GM21526 (cell line): ENCODE measurements at regions not wholly inside any gene's neighbourhood (a gene's known extent, or its start where the extent isn't known, plus 50 kb on each side); places are given as distances from the start of the nearest gene placed in this dataset.
"Not testable (repeated sequence)": the region's sequence is repeated elsewhere in the genome, so short reads cannot be mapped to it uniquely, and the experiment has no call there.

Source experiments
- ATAC-seq: cut with Tn5 transposase; IDR thresholded peaks from one replicate; pipeline ENCODE4 v1.9.1; 2021; ENCODE audit warnings: moderate library complexity; ENCODE audit not compliant: unreplicated experiment, low FRiP score

DNA sequence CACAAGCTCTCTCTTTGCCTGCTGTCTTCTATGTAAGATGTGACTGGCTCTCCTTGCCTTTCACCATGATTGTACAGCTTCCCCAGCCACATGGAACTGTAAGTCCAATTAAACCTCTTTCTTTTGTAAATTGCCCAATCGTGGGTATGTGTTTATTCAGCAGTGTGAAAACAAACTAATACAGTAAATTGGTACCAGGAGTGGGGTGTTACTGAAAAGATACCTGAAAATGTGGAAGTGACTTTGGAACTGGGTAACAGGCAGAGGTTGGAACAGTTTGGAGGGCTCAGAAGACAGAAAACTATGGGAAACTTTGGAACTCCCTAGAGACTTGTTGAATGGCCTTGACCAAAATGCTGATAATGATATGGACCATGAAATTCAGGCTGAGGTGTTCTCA lies 214.3 kb upstream of the FSCB start:
- not testable (repeated sequence) for ATAC-seq

DNA sequence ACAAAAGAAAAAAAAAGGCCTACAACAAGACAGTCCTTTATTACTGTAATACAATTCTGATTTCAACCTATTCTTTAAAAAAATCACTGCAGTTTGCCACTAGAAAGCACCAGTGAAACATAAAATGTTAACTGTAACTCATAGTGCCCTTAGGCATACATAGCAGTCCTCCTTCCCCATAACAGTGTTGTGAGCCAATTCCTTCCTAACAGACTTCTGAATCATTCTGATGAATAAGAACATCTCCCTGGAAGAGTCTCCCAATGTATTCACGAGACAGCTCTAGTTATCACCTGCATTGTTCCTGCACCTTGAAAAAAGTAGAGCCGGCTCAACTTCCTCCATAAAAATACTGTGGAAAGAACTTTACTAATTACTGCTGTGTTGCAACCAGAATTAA lies 213.6 kb upstream of the FSCB start:
- no peak for ATAC-seq

DNA sequence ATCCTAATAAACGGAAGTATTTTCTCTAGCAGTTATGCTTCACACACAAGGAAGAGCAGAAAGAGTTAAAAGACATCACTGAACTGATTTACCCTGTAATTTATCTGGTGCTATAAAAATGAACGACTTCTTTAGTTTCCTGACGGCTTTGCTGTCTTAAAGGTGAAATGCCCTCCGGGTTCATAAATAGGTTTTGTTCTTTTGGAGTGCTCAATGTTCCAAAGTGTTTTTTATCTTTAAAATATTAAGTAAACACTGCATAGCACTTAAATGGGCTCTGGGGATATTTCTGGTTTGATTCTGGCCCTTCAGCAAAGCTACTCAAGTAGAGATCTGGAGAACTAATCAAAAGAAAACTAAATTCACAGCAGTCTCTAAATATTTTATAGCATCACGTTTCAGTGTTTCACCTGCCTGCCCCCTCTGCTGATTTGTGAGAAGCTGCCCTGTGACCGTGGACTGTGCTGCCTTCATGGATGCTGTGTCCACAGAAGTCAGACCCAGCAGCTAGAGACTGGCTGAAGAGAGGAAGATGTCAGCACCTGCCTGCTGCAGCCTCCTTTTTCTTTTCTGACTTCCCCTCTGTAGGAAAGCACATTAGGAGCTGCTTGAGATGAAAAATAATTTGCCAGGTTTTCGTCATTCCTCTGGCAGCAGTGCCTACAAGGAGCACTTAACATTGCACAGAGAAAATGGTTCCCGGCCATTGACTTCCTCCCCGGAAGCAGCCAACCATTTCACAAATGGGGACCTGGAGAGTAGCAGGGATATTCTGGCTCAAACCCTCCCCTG lies 205.1 kb upstream of the FSCB start:
- no peak for ATAC-seq

DNA sequence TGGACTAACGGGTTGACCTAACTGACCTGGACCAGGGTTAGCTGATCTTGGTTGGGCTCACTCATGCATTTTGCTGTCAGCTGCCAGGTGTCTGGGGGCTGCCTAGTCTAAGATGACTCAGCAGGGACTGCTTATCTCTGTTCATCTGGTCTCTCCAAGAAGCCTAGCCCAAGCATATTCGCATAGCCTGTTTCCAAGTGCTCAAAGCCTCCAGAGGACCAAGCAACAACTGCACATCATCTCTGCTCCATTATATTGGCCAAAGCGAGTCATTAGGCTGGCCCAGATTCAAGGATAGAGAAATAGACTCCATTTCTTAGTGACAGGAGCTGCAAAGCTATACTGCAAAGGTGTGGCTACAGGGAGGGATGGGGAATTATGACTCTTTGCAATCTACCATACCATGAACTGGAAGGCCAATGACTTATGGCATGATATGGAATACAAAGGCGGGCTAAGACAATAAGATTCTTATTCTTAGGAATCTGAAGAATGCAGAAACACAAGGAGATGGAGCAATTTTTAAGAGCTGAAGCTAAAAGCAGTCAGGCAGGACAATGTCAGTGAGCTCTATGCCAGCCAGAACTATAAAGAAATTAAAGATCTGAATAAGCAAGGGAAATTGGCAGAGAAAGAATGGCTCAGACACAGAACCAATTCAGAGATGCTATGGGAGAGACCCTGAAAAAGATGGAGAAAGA lies 194.6 kb upstream of the FSCB start:
- ATAC-seq, result no peak

DNA sequence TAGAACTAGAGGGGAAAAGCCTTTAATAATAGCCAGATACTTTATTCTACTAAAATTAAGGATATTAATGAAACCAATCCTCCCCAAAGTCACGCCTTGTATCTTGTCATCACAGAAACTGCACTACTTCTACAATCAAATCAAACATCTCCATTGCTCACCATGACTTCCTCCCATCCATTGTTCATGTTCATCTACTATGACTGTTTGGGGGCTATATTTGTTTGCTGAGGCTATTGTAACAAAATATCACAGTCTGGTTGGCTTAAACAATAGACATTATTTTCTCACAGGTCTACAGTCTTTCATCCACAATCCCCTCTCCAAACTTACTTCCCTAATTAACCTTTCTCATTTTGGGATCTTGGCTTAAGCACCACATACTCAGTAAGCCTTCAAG lies 193.6 kb upstream of the FSCB start:
- no peak for ATAC-seq

DNA sequence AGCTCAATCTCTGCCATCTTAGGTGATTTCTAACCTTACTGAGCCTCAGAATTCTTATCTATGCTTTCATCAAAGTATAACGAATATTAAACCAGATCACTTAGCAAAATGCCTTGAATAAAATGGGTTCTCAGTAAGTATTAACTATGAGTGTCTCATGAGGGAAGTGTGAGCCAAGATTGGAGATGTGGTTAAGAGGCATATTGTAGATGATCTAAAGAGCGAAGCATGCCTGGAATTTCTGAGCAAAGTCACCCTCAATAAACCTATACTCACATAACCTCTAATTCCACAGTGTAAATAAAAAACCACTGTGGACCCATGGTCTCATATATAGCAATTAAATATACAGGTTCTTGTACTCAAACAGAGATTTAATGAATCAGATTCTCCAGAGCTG lies 193.1 kb upstream of the FSCB start:
- ATAC-seq, result no peak

DNA sequence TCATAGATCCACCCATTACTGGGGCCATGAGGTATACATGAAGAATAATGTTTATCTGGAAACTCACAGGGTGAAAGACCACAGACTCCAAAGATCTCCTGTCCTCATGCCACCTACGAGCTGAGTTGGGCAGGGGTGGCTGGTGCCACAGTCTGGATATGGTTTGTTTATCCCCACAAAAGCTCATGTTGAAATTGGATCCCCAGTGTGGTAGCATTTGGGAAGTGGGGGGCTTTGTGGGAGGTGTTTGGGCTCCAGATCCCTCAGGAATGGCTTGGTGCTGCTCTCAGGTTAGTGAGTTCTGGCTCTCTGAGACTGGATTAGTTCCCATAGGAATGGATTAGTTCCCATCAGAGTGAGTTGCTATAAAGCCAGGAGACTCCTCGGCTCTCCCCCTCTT lies 192.3 kb upstream of the FSCB start:
- ATAC-seq, result no peak

DNA sequence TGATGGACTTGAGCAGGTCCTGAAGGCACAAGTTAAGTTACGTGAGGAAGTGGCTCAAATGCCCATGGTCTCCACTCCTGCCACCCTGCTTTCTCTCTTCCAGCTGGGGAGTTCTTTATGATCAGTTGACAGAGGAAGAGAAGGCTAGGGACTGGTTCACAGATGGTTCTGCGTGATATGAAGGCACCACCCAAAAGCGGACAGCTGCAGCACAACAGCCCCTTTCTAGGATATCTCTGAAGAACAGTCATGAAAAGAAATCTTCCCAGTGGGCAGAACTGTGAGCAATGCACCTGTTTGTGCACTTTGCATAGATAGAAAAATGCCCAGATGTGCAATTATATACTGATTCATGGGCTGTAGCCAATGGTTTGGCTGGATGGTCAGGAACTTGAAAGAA lies 162.4 kb upstream of the FSCB start:
- no peak for ATAC-seq

DNA sequence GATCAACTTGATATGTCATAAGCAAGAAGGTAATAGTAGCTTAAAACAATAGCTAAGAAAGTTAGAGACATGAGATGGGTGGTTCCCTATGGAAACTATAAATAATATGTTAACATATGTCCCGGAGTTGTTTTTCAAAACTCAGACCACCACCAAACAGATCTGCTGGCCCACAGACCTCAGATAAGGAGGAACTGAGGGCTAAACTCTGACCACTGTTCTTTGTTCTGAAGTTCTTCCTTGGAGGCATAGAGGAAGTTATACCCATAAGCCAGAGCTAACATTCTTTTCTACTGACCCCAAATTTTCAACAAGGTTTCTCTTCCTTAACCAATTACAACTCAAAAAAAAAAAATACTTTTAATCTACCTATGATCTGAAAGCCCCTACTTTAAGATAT lies 156.1 kb upstream of the FSCB start:
- no peak for ATAC-seq

DNA sequence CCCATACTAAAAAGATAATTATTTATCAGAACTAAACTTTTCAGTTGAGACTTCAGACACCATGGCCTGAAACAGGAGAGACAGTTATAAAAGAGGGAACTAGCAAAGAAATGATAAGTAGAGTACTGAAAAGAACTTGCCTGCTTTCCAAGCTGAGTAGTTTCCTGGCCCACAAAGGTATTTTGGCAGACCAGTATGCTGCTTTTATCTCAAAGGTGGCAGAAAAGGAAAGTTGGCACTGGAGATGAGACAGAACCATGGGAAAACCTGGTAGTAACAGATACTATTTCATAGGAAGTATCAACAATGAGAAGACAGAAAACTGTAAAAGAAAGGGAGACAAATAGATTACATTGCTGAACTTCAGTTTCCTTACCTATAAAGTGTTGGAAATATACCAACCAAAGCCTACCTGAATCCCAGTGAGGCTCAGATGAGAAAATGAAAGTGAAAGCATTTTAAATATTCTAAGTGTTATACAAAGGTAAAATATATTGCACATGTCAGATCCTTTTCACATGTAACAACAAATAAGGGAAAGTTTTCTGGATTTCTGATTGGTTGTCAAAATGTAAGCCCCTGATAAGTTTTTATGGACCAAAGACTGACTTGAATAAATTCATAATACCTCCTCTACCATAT lies 155.3 kb upstream of the FSCB start:
- no peak for ATAC-seq

DNA sequence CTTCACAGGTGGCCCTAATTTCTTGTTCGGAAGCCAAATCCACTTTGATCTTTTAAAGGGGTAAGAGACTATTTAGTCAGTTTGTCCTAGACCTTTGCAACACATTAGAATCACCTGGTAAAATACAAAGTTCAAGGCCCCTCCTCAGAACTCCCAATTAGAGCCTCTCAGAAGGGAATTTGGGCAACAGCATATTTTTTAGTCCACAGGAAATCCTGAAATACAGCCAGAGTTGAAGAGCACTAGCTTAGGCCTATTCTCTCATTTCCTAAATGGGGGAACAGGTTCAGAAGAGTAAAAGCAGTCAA lies 151.3 kb upstream of the FSCB start:
- no peak for ATAC-seq

DNA sequence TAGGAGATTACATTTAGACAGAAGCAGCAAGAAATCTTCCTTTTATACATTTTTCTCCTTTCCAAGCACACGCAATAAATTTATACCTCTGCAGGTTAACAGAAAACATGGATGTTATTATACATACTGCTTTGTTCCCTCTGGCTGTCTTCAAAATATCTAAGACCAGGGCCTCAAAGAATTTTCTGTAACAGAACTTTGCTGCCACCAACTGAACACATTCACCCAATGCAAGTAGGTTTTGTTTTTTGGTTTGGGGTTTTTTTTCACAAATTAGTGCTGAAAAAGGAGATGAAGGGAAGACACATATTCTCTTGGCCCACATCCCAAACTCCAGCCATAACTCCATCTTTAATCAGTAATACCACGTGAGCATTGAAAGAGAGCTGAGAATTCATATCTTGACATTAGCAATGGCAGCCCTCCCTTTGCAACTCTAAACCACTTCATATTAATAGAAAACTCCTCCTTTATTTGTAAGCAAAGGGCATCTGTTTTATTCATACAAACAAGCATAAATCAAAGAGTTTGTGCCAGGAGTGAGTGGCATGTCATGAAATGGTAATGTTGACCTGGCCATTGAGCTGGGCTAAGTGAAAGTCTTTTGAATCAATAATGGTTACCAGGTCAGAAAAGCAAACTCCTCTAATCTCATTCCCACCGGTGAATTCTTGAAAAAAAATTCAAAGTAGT lies 150.8 kb upstream of the FSCB start:
- ATAC-seq, result no peak

DNA sequence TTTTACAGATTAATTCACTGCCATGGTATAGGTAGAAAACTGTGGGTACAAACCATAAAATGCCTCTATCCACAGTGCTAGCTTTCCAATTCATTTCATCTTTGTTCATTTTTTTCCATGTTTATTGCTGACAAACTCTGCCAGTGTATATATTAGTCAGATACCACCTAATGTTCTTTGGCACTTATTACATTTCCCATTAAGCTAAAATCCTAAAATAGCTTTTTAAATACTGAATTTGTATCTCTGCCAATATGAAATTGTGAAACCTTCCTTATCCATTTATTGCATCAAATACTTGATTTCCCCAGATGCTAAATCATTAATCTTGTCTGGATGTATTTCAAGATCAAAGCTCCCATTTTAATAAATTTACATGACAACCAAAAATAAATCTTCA lies 150.1 kb upstream of the FSCB start:
- ATAC-seq, result no peak

DNA sequence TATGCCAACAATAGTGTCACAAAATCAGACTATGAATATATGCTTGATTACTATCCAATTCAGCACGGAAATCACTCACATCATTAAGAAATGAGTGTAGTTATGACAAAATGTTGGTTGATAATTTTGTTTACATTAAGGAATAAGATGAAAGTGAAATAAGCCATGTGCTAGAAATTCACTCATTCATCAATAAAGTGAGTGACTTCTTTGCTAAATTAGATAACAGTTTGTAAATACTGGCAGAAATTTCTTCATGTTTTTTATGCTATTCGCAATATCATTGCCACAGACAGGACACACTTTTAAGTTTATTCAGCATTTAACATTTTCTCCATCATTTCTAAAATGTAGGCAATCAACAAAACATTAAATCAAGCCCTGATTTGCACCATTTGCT lies 147.5 kb upstream of the FSCB start:
- ATAC-seq, result no peak

DNA sequence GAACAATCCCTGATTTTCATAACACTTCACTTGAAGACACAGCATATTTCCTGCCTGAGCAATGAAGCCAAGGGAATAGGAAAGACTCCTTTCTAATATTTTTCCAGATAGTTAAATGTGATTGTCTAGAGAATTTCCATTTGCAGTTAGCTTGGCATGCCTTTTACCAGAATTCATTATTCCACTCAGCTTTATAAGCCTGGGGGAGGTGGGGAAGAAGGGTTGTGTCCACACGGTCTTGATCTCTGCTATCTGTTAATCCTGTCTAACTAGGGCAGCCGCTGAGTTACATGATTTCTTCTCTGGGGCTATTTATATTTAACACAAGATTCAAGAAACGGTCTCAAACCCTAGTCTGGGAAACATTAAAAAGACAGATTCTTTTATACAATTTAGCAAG lies 146.6 kb upstream of the FSCB start:
- no peak for ATAC-seq

DNA sequence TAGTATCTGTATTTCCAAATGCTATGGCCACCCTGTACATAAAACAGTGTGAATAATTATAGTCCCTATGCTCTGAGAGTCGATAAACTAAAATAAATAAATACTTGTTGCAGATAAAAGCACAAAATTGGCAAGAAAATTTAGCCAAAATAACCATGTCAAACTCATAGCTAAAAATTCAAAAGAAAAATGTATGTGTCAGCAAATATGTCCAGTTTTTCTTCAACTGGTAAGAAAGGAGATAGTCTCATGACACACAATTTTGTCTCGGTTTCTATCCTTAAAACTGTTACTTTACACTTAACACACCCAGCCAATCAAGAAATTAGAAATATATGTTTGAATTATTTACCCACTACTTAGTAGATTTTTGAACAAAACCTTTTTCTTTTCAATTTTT lies 145.6 kb upstream of the FSCB start:
- no peak for ATAC-seq

DNA sequence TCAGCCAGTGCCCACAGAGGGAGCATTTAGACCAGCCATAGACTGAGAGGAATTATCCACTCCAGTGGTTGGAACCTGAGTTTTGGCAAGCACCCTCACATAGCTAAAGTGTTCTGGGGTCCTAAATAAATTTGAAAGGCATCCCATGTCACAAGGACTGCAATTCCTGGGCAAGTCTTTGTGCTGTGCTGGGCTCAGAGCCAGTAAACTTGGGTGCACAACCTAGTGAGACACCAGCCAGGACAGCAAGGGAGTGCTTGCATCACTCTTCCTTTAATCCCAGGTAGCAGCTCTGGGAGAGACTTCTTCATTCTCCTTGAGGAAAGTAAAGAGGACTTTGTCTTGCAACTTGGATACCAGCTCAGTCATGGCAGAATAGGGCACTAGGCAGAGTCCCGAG lies 142.0 kb upstream of the FSCB start:
- no peak for ATAC-seq

DNA sequence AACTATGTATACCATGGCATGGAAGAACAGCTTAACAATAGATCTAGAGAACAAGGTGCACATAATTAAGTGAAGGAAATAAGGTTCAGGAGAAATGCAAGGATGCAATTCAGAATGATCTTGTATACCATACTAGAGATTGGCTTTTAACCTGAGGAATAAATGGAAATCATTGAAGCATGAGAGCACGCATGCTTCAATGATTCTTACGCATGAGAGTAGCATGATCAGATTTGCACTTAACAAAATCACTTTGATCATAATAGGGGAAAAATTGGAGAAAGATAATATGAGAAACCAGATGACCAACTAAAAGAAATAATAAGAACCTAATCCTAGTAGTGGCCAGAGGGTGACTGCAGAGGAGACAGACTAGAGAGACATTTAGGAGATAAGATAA lies 133.3 kb upstream of the FSCB start:
- no peak for ATAC-seq

DNA sequence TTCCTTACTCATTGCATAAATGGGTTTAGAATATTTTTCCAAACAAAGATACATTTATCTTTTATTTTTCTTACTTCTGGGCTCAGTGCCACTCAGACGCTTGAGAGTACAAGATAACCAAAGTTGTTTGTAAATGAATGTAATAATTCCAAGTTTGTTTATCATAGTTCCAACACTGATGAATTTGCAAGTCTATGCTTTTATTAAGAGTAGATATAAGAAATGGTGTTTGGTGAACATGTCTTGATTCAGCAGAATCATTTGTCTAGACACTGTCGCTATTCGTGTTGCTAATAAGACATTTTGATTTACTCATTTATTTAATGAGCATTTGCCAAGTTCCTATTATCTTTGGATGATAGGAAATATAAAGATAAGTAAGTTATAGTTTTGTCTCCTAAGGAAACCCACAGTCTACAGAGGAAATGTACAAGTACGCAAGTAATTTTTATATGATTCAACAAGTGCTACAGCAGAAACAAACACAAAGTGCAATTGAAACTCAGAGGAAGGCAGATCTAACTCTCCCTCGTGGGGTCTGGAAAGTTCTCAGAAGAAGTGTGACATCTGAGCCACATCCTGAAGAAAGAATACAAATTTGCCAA lies 132.8 kb upstream of the FSCB start:
- ATAC-seq, result no peak

DNA sequence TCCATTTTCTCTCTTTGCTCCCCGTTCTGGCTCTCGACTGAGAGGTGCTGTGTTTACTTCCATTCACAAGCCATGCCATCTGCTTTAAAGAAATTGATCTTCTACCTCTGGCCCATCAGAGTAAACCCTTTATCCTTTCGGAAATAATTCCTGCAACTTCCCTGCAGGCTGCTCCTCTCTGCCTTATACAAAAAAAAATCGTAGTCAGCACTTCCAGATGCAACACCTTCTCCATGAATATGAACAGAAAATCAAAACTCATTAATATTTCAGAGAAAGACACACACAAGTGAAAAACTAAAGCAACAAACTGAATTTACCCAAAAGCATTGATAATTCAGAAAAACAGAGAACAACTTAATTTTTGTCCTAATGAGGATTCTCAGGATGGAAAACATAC lies 127.6 kb upstream of the FSCB start:
- ATAC-seq, result no peak

DNA sequence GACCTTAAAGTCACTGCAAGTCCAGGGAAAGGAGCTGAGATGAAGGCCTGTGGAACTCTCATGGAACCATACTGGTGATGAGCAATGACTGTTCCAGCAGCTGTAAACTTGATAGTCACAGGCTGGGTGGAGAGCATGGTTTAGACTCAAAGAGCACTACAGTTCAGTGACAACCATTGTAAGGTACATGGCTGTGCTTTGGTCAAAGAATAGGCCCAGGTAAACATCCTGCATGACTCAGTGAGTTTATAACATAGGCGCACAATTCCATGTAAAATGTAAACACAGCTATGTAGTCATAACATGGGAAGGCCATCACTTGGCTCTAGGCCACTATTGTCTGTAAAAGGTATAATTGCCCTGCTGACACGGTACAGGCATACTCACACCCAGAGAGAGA lies 119.3 kb upstream of the FSCB start:
- ATAC-seq, result no peak
